HG02759 (cell line): ENCODE measurements at regions not wholly inside any gene's neighbourhood (a gene's known extent, or its start where the extent isn't known, plus 50 kb on each side); places are given as distances from the start of the nearest gene placed in this dataset.
"Not testable (repeated sequence)": the region's sequence is repeated elsewhere in the genome, so short reads cannot be mapped to it uniquely, and the experiment has no call there.

Source experiments
- ATAC-seq: cut with Tn5 transposase; IDR thresholded peaks from one replicate; pipeline ENCODE4 v1.9.1; 2021; ENCODE audit warnings: mild to moderate bottlenecking, moderate library complexity; ENCODE audit not compliant: unreplicated experiment

DNA sequence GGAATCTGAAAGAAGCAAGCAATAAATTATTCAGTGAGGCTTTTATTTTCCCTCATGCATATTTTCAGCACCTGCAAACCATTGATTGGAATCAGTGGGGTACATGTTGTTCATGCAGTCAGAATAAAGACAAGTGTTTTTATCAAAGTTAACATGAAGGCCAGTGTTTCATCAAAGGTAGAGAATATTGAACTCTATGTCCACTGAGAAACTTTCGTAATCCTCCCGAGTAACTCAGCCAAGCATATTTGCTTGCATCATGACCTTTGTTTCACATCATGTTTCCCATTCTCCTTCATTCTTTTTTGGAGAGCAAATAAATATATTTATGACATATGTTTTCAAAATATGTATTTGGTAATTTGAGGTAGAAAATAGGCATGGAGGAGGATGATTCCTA, 663.1 kb downstream of the SH2D4B start:
- no peak for ATAC-seq

DNA sequence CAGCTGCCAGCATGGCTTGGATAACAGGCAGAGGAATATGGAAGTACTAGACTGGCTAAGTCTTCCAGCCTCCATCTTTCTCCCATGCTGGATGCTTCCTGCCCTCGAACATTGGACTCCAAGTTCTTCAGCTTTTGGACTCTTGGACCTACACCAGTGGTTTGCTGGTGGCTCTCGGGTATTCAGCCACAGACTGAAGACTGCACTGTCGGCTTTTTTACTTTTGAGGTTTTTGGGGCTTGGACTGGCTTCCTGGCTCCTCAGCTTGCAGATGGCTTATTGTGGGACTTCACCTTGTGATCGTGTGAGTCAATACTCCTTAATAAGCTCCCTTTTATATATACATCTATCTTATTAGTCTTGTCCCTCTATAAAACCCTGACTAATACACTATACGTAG, 667.6 kb upstream of the NRG3 start:
- not testable (repeated sequence) for ATAC-seq

DNA sequence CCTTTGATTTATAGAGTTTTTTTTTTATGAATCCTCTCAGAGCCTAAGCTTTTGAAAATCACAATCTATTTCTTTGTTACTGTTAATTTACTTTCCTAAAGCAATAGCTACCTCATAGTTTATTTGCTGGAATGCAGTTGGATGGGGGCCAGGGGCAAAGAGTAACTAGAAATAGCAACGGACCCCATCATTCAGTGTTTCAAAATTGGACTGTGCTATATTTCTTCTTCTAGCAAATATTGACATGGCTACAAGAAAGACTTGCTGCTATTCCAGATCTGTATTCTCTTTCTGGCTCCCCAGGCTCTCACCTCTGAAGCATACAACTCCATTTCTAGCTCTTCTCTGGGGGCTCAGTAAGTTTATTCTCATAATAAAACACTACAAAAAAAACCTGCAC, 661.6 kb upstream of the NRG3 start:
- ATAC-seq: no peak

DNA sequence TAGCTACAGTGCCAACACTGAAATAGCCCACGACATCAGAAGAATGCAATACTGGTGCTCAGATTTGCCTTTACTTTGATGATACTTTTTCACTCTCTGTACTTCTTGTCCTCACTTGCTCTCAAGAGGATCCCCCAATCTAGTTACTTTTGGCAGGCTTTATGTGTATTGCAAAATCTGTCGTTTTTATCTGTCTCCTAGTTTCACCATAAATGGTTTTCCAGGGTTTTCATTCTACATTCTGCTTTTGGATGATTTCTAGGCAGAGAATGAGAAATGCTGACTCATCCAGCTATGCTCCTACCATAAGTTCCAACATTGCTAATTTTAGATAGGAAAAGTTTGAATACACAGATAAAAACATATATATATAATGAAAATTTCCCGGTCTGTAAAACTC, 659.5 kb upstream of the NRG3 start:
- ATAC-seq: no peak

DNA sequence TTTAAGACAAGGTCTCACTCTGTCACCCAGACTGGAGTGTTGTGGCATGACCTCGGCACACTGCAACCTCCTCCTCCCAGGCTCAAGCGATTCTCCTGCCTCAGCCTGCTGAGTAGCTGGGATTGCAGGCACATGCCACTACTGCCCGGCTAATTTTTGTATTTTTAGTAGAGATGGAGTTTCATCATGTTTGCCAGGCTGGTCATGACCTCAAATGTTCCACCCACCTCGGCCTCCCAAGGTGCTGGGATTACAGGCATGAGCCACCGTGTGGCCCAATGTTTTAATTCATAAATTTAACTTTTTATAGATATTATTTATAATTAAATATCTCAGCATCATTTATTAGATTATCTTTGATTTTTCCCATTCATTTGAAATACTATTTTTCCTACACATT, 658.0 kb upstream of the NRG3 start:
- ATAC-seq: no peak

DNA sequence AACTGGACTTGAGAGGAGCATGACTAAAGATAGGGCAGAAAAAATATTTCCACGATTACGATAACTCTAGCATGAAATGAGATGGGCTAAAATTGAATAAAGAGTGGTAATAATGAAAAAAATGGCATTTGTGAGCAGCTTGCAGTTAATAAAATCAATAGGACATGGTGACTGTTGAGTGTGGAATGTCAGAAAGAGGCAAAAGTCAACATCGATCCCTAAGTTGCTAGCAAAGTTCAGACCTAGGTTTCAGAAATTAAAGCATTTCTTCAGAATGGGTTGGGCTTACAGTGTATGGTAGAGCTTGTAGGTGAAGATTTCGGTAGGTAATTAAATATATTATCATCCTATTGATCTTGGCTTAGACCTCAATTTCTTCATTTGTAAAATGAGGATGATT, 656.7 kb upstream of the NRG3 start:
- ATAC-seq: no peak

DNA sequence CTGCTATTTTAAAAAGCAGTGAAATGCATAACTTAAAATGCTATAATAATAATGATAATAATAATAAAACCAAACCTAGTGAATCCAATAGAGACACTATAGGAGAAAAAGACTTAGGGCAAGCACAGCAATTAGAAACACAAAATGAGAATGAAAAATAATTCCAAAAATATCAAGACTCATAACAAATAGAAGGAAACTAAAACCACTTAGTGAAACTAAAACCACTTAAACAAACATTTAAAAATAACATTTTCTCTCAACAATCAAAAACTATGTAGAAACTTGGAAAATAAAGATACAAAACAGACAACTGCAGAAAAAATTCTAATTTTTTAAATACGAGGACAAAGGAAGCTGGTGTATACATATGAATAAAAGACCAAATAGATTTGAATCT, 655.2 kb upstream of the NRG3 start:
- no peak for ATAC-seq

DNA sequence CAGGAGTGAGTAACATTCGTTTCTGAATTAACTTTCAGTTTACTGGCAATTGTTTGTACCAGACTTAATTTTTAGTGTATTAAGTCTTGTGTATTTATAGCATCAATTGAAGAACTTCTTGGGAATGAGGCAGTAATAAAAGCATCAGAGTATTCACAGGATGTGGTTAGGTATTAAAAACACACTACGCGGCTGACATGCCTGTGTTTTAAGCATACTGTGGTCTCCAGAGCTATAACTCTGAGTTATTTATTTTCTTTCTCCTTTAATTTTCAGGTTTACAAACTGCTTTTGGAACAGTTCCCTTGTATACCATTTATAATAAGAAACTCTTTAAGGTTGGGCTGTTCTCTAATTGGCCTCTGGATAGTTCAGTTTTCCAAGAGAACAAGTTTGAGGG, 626.1 kb upstream of the NRG3 start:
- no peak for ATAC-seq

DNA sequence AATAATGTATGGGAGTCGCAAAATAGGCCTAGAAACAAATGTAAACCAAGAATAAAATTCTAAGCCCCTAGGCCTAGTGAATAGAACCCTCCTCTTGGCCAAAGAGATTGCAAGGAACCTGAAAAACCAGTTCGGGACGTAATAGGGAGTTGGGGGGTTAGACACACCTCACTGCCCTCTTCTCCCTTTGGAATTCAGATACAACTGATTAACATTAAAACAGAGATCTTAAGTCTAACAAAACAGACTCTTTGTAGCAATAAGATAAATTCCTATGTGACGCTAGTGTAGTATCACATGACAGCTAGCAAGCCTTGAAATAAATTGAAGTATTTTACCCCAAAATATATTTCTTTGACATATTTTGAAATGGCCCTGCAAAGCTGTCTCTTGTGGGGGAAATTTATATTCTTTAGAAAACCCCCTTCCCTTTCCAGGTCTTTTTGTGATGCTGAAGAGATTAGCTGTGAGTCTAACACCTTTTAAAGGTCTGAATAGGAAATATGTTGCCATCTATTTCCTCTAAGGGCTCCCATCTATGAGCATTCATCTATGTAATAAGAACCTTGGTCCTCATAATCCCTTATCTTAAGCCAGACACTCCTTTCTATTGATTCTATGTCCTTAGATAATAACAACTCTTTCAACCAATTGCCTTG, 623.4 kb upstream of the NRG3 start:
- ATAC-seq: no peak

DNA sequence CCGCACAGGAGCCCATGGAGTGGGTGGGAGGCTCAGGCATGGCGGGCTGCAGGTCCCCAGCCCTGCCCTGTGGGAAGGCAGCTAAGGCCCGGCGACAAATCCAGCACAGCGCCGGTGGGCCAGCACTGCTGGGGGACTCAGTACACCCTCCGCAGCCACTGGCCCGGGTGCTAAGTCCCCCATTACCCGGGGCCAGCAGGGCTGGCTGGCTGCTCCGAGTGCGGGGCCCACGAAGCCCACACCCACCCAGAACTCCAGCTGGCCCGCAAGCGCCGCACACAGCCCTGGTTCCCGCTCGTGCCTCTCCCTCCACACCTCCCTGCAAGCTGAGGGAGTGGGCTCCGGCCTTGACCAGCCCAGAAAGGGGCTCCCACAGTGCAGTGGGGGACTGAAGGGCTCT, 610.0 kb upstream of the NRG3 start:
- not testable (repeated sequence) for ATAC-seq

DNA sequence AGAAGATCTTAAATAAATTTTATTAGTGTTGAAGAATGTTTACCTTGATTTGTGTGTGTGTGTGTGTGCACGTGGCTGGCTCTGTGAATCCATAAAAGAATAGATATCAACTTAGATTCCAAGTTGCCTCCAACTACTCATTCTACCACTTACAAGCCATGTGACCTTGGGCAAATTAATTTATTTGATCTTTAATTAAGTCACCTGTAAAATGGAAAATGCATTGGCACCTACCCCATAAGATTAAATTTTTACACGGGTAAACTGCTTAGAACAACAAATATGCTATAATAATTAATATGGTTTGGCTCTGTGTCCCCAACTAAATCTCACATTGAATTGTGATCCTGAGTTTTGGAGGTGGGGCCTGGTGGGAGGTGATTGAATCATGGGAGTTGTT, 604.9 kb upstream of the NRG3 start:
- no peak for ATAC-seq

DNA sequence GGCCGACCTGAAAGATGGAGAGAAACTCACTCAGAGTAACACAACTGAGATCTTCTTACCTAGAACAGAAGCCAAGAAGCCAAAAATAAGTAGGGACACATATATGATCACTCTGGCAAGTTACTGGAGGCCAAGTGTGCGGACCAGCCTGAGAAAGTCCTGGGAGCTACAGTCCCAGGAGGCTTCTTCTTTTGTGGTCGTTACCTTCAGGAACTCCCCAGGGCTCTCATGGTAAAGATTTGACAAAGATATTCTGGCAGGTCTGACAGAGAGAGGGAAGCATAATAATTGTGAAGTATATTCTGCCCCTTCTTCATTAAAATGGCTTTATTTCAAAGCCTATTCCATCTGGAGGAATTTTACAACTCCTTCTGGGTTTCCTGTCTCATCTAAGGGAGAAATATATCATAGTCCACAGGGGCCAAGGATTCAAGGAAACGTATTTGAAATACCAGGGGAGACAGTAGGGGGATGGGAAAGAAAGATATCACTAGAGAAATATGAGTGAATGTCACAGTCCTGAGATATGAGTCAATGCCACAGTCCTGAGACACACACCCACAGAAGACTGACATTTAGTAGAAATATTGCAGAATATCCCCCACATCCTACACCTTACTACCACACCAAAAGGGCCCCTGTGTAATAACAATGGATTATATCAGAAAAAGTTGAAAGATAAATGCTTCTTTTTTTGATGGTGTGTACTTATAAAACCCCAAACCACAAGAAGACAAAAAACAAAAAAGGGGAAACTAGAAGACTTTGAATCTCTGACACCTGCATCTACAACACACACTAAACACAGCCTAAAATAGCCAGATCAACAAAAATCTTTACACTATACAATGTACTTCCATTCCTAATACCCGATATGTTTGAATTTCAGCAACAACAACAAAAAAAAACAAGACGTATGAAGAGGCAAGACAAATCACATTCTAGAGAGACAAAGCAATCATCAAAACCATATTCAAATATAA, 594.2 kb upstream of the NRG3 start:
- ATAC-seq: no peak

DNA sequence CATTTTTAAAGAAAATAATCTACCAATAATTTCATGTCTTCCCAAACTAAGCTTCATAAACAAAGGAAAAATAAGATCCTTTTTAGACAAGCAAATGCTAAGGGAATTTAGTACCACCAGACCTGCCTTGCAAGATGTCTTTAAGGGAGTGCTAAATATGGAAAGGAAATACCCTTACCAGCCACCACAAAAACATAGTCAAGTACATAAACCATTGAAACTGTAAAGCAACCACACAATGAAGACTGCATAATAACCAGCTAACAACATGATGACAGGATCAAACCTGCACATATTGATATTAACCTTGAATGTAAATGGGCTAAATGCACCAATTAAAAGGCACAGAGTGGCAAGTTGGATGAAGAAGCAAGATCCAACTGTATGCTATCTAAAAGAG, 586.5 kb upstream of the NRG3 start:
- no peak for ATAC-seq

DNA sequence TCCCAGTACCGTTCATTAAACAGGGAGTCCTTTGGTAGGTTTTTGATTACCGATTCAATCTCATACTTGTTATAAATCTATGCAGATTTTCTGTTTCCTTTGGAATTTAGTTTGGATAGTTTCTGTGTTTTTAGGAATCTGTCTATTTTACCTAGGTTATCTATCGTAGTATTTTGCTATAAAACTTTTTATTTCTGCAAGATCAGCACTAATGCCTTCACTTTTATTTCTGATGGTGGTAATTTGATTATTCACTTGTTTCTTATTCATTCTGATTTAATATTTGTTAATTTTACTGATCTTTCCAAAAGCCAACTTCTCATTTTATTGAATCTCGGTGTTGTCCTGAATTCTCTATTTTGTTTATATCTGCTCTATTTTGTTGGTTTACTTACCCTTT, 577.7 kb upstream of the NRG3 start:
- ATAC-seq: no peak

DNA sequence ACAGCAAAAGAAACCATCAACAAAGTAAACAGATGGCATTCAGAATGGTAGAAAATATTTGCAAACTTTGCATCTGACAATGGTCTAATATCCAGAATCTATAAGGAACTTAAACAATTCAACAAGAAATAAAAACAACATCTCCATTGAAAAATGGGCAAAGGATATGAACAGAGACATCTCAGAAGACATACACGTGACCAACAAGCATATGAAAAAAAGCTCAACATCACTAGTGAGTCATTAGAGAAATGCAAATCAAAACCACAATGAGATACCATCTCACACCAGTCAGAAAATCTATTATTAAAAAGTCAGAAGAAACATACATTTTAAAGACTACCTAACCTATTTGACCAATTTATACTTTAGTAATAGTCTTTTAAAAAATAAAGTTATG, 571.3 kb upstream of the NRG3 start:
- ATAC-seq: no peak

DNA sequence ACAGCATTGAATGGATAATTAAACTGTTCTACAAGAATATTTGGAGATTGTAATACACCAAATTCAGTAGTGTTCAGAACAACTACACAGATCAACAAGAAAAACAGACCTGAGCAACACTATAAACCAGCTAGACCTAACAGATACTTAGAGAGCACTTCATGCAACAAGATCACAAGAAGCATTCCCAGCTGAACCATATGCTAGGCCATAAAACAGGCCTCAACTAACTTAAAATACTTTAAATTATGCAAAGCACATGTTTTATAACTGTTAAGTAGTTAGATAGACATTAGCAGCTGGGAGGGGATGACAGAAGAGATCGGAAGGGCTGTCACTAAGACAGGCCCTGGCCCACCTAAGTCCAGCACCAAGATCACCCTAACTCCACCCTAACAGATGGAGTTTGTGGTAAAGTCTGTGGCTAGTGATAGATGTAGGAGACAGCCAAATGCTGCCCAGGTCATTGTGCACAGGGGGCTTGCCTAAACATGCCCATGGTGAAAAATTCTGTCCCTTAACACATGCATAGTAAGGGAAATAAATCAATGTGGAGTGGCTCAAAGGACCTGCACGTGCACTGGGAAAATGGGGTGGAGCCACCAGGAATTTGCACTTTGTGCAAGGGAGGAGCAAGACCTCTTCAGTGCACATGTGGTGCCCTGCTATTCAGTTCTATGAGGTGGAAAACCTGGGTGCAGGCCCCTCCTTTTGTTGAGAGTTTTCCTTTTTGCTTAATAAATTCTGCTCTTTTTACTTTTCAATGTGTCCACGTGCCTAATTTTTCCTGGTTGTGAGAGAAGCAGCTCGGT, 567.8 kb upstream of the NRG3 start:
- ATAC-seq: no peak

DNA sequence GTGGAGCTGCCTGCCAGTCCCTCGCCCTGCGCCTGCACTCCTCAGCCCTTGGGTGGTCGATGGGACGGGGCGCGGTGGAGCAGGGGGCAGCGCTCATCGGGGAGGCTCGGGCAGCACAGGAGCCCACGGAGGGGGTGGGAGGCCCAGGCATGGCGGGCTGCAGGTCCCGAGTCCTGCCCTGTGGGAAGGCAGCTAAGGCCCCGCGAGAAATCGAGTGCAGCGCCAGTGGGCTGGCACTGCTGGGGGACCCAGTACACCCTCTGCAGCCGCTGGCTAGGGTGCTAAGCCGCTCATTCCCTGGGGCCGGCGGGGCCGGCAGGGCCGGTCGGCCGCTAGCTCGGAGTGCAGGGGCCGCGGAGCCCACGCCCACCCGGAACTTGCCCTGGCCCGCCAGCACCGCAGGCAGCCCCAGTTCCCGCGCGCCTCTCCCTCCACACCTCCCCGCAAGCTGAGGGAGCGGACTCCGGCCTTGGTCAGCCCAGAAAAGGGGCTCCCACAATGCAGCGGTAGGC, 565.9 kb upstream of the NRG3 start:
- ATAC-seq: no peak

DNA sequence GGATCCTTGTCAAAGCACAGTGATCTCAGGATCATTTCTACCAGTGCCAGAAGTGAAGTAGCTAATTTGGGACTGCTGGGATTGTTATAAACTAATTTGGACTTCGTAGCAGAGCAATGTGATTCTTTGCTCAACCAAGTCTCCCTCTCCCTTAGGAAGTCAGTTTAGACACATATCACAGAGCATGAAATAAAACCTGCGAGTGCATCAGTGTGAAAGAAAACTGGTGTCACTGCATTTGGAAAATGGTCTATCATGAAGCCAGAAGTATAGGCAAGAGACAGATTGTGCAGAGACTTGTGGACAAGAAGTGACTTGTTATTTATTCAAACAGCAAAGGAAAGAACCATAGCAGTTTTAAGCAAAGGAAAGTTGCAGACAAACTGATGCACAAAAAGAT, 560.5 kb upstream of the NRG3 start:
- no peak for ATAC-seq

DNA sequence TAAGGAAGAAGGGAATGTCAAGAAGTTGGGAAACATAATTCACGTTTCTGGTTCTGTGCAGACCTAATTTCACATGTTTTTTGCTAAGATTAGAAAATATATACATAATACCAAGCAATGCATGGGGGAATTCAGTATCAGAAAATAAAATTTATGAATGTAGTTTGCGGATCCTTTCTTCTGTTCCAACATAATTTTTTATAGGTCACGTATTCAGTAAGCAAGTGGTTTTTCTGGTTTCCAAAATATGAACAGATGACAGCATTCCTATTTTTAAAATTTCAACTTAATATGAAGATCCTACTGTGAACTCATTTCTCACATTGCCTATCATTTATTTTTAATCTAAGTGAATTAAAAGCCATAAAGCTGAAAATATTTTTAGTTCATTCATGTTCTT, 560.0 kb upstream of the NRG3 start:
- ATAC-seq: no peak

DNA sequence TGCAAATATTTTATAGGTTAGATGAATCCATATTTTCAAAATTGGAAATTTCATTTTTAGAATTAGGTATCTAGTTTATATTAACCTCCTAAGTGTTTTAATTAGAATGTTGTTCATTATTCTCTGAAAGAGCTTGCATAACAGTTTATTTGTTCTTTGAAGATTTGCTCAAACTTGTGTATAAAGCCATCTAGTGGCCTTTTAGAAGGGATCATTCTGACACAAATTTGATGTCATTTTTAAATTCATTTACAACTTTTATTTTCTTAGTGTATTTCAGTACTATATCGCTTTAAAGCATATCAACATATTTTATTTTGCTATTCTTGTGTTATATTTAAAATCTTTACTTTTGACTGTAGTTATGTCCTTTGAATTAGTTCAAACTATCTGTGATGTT, 527.0 kb upstream of the NRG3 start:
- ATAC-seq: no peak

DNA sequence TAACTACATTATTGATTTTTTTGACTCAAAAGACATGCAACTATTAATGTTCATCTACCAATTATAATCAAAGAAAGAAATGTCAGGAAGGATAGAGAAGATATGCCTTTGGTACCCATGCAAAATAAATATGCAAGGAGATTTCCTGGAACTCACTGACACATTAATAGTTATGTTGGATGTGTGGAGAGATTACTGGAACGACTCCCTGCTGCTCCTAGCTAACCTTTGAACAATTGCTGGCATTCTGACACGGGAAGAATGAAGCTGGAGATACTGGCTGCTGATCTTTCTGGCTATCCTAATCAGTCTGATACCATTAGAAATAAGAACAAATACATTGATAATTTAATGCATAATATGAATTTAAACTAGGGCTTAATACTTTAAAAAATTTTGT, 507.9 kb upstream of the NRG3 start:
- ATAC-seq: no peak
